Panc1 (cell line): ENCODE measurements at regions not wholly inside any gene's neighbourhood (a gene's known extent, or its start where the extent isn't known, plus 50 kb on each side); places are given as distances from the start of the nearest gene placed in this dataset.

Experiments
- POLR2AphosphoS5 ChIP-seq: IDR thresholded peaks from 2 replicates; pipeline ENCODE4 v1.6.1; 2012; ENCODE audit warnings: mild to moderate bottlenecking, low read depth, low read length, moderate library complexity
- SIN3A ChIP-seq: IDR thresholded peaks from 2 replicates; pipeline ENCODE4 v1.6.1; 2012; ENCODE audit warnings: low read depth, mild to moderate bottlenecking, low read length, moderate library complexity, borderline replicate concordance; ENCODE audit not compliant: insufficient read depth
- TCF7L2 ChIP-seq: IDR thresholded peaks from 2 replicates; pipeline ENCODE4 v1.6.1; 2011; ENCODE audit warnings: mild to moderate bottlenecking, low read depth, low read length, inconsistent platforms
- TF ChIP-seq, protein P1 (sequence below): fragments of 450-650 bp; IDR thresholded peaks from 2 replicates; pipeline ENCODE4 v1.5.1; 2017; ENCODE audit warnings: mild to moderate bottlenecking
- TF ChIP-seq, protein P2 (sequence below), 2 experiments: IDR thresholded peaks; 2 replicates each; pipeline ENCODE4 v1.6.1; 2011 to 2012; ENCODE audit warnings: low read depth in 2 of 2, control low read depth in 1 of 2, low read length in 1 of 2, mild to moderate bottlenecking in 1 of 2, moderate library complexity in 1 of 2; ENCODE audit not compliant: insufficient read depth in 1 of 2

DNA sequence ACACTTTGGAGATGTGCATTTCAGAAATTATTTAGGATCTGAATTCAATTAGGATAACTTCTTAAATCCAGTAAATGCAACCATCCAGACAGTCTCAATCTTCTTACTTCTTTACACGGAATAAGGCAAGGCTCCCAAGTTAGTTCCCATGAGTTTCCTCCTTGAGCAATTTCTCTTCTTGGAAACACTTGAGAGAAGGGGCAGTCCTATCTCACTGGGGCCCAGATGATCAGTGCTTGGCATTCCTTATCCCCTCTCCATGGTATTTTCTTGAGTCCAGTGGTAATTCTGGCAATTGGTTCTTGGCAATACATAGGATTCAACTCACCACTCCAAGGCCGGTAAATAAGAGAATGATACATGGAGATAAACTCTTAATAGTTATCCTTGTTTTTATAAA is 87.1 kb upstream of the PTHLH start:
- TF ChIP-seq, protein P1, sequence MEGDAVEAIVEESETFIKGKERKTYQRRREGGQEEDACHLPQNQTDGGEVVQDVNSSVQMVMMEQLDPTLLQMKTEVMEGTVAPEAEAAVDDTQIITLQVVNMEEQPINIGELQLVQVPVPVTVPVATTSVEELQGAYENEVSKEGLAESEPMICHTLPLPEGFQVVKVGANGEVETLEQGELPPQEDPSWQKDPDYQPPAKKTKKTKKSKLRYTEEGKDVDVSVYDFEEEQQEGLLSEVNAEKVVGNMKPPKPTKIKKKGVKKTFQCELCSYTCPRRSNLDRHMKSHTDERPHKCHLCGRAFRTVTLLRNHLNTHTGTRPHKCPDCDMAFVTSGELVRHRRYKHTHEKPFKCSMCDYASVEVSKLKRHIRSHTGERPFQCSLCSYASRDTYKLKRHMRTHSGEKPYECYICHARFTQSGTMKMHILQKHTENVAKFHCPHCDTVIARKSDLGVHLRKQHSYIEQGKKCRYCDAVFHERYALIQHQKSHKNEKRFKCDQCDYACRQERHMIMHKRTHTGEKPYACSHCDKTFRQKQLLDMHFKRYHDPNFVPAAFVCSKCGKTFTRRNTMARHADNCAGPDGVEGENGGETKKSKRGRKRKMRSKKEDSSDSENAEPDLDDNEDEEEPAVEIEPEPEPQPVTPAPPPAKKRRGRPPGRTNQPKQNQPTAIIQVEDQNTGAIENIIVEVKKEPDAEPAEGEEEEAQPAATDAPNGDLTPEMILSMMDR: no peak
- TF ChIP-seq POLR2AphosphoS5 (no peak), TCF7L2 (no peak), SIN3A (no peak)
- TF ChIP-seq, protein P2, sequence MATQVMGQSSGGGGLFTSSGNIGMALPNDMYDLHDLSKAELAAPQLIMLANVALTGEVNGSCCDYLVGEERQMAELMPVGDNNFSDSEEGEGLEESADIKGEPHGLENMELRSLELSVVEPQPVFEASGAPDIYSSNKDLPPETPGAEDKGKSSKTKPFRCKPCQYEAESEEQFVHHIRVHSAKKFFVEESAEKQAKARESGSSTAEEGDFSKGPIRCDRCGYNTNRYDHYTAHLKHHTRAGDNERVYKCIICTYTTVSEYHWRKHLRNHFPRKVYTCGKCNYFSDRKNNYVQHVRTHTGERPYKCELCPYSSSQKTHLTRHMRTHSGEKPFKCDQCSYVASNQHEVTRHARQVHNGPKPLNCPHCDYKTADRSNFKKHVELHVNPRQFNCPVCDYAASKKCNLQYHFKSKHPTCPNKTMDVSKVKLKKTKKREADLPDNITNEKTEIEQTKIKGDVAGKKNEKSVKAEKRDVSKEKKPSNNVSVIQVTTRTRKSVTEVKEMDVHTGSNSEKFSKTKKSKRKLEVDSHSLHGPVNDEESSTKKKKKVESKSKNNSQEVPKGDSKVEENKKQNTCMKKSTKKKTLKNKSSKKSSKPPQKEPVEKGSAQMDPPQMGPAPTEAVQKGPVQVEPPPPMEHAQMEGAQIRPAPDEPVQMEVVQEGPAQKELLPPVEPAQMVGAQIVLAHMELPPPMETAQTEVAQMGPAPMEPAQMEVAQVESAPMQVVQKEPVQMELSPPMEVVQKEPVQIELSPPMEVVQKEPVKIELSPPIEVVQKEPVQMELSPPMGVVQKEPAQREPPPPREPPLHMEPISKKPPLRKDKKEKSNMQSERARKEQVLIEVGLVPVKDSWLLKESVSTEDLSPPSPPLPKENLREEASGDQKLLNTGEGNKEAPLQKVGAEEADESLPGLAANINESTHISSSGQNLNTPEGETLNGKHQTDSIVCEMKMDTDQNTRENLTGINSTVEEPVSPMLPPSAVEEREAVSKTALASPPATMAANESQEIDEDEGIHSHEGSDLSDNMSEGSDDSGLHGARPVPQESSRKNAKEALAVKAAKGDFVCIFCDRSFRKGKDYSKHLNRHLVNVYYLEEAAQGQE (IDR thresholded peaks at IDR 0.05; ENCODE audit: insufficient read depth in 1 of 2, low read depth in 2 of 2, low read length in 1 of 2): no peak
